ENCODE measurements at regions not wholly inside any gene's neighbourhood (a gene's known extent, or its start where the extent isn't known, plus 50 kb on each side); places are given as distances from the start of the nearest gene placed in this dataset.

GRCh38 chr4:126775485-126776106 is 857.2 kb upstream of the INTU start:
- TF ChIP-seq POLR2A (IDR thresholded peaks at IDR 0.05) (no peak), POLR2AphosphoS5 (IDR thresholded peaks at IDR 0.05) (no peak), EP300 (IDR thresholded peaks at IDR 0.05) (no peak)
- TF ChIP-seq, protein P1, sequence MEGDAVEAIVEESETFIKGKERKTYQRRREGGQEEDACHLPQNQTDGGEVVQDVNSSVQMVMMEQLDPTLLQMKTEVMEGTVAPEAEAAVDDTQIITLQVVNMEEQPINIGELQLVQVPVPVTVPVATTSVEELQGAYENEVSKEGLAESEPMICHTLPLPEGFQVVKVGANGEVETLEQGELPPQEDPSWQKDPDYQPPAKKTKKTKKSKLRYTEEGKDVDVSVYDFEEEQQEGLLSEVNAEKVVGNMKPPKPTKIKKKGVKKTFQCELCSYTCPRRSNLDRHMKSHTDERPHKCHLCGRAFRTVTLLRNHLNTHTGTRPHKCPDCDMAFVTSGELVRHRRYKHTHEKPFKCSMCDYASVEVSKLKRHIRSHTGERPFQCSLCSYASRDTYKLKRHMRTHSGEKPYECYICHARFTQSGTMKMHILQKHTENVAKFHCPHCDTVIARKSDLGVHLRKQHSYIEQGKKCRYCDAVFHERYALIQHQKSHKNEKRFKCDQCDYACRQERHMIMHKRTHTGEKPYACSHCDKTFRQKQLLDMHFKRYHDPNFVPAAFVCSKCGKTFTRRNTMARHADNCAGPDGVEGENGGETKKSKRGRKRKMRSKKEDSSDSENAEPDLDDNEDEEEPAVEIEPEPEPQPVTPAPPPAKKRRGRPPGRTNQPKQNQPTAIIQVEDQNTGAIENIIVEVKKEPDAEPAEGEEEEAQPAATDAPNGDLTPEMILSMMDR (IDR thresholded peaks at IDR 0.05), result no peak
